ENCODE measurements at regions not wholly inside any gene's neighbourhood (a gene's known extent, or its start where the extent isn't known, plus 50 kb on each side); places are given as distances from the start of the nearest gene placed in this dataset.

DNA sequence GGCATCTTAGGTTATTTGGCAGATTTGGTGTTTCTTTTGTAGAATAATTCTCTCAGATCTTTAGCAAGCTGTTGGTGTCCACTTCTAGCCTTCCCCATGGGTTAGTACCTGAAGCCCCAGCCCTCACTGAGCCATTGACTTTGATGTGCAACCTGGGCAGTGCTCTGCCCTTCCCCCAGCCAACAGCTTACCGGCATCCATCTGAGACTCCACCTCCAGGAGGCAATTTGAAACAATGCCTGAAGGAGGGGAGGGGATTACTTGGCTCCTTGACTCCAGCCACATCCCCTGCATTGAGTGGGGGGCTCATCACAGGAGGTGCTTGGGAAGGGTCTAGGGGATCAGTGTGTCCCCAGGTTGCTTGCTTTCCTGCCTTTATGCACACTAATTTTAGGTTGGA lies 114.8 kb downstream of the TRIM29 start:
- no peak for TF ChIP-seq POLR2A (IDR thresholded peaks at IDR 0.05)
- TF ChIP-seq, protein P1, sequence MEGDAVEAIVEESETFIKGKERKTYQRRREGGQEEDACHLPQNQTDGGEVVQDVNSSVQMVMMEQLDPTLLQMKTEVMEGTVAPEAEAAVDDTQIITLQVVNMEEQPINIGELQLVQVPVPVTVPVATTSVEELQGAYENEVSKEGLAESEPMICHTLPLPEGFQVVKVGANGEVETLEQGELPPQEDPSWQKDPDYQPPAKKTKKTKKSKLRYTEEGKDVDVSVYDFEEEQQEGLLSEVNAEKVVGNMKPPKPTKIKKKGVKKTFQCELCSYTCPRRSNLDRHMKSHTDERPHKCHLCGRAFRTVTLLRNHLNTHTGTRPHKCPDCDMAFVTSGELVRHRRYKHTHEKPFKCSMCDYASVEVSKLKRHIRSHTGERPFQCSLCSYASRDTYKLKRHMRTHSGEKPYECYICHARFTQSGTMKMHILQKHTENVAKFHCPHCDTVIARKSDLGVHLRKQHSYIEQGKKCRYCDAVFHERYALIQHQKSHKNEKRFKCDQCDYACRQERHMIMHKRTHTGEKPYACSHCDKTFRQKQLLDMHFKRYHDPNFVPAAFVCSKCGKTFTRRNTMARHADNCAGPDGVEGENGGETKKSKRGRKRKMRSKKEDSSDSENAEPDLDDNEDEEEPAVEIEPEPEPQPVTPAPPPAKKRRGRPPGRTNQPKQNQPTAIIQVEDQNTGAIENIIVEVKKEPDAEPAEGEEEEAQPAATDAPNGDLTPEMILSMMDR (IDR thresholded peaks at IDR 0.05): no peak
- TF ChIP-seq EP300 (IDR thresholded peaks at IDR 0.05): no peak
